Activated CD8-positive, alpha-beta memory T cell treated with anti-CD3 and anti-CD28 coated beads for 24 hours (primary cell): ENCODE measurements at regions not wholly inside any gene's neighbourhood (a gene's known extent, or its start where the extent isn't known, plus 50 kb on each side); places are given as distances from the start of the nearest gene placed in this dataset.

Experiments used
- DNase-seq: peaks from one replicate; pipeline ENCODE4 v3.0.0-alpha.2; 2020

DNA sequence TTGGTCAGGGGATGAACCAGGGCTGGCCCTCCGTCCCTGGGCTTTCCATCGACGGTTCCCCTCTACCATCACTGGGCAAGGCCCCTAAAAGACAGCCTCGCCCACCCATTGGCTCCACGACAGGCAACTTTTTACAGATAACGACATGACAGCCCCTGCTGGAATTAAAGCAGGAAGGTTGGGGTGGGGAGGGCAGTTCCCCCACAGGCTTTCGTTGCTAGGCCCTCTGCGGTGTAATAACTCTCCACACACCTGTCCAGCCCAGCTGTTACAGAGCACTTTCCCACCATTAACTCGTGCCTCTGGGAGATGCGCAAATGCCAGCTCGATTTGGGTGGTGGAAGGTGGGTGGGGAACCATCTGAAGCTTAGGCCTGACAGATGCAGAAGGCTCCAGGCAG lies 264.2 kb upstream of the TLE3 start:
- peak; percentile 44 for DNase-seq

DNA sequence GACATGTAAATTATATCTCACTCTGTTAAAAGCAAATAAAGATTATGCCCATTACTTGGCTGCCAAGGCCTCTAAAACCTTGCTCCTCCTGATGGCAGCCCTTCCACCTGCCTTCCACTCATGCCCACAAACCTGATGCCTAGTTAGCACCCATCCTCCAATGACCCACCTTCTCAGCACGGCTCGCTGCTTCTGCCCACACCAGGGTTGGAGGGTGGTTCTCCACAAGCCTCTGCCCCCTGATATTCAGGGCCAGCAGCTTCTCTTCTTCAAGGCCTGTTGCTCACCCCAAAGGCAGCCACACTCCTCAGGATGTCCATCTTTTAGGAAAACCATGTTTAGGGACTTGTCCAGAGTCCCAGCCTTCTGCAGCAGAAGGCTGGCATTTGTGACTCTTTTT lies 263.4 kb upstream of the TLE3 start:
- peak; percentile 38 for DNase-seq

DNA sequence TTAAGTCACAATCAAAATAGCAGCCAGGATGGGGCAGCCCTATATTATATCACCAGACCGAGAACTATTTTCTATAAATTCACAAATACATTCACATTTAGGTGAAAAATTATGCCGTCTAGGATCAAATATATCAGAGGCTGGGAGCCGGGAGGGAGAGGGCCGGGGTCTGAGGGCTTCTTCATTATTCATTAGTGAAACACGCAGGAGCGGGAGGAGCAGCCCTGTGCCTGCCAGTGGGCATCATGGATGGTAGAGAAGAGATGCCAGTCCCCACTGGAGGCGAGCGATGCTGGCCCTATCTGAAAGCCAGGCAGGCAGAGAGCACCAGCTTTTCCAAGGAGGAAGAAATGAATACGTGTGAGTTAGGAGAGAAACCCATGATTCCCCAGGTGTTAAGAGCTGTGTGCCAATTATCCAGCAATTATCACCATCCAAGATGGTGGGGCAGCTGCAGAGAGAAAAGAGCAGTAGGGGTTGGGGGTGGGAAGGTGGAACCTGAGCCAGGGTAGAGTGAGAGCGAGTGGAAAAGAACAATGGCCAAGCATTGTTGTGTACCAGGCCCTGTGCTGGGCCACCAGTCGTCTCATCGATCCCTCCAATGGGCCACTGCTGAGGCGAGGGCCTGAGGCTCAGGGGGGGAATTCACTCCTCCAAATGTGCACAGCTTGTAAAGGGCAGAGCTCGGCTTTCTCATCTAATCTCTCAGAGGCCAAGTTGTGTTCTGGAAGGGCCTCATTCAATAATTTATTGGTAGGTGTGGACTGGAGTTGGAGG lies 261.3 kb upstream of the TLE3 start:
- no peak for DNase-seq

DNA sequence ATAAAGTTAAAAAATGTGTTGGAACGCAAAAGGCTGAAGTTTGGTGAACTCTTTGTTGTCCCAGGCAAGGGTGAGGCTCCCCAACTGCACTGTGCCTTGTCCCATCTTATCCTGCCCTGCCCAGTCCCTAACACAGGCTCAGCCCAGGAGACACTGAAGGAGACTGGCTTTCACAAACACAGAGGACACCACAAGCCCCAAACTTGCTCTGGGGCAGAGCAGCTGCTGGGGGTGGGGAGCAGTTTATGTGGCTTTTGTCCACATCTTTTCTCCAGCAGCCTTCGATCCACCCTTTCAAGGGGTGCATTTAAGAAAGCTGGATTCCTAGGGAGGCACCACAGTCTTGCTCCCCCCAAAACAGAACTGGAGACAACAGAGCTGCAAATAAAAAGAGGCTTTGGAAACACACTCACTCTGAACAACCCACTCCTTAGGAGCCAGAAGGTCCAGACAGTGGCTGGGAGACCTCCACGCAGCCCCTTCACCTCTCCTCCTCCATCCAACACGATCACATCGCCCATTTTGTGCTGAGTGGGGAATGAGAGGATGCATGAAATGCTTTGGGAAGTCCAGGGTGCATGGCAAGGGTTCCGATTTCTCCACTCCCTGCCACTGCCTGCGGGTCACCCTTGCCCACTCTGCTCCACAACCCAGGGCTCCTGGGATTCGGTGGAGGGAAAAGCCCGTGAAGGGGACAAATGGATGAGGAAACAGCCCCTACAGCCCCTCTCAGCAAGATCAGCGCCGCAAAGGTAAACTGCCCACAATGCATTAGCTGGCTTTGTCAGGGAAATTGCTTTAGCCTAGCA lies 260.5 kb upstream of the TLE3 start:
- peak; percentile 50 for DNase-seq

DNA sequence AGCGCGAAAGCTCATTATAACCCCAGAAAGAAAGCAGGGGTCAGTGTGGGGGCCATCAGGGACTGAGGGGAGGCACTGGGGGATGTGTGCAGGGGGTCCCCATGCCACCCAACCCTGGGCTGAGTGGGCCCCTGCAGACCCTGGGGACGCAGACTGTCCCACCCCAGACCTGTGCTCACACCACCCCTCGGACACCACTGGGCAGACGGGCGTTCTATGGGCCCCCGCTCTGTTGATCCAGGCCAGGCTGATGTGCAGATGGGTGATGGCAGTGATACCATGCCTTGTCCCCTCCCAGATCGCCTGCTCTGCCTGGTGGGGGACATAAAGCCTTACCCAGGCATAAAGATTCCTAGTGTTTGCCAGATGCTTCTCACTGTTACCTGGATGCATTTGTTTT lies 259.7 kb upstream of the TLE3 start:
- peak; percentile 41 for DNase-seq

DNA sequence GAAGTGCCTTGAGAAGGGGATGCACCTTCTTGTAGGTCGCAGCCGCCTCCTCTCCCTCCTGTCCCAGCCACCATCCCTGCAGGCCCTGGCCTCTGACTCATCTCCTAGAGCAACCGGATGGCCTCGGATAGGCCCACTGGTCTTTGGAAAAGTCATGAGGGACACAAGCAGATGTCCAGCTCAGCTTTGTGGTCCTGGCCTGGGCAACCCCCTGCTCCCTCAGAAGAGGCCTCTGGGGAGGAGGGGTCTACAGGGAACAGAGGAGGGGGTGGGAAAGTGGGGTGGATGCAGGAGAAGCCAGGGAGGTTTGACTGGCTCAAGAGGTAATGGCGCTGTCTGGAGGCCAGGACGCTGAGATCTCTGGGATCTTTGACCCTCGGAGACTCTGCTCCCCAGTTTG lies 259.2 kb upstream of the TLE3 start:
- peak; percentile 45 for DNase-seq

DNA sequence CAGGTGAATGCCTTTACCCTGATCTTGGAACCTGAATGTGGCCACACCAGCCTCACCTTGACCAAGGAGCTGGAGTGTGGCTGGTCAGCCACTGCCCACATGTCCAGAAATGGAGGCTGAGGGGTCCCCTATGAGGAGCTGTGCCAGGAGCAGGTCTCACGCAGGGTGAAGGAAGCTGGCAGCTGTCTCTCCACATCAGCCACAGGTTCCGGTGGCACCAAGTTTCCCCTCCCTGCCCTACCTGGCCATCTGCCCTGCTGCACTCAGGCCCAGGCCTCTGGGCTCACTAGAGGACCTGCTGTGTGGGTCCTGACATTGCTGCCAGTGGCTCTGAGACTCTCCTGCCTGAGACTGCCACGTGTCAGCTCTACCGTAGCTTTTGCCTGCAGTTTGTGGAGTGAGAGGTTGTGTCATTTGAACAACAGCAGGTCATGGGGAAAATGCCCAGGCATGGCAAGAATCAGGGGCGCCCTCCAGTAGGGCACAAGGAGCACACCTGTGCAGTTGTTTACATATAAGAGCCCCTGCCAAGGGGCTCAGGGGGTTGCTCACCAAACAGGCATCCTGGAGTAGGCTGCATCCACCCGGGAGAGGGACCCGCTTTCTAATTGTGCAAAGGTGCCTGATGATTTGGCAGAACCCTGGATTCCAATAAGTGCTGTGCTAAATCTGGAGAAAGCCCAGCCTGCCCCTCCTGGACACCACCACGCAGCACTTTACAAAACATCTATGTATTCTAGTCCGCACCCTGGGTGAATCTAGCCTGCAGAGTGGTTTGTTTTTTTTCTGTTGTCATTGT lies 258.5 kb upstream of the TLE3 start:
- peak; percentile 46 for DNase-seq

DNA sequence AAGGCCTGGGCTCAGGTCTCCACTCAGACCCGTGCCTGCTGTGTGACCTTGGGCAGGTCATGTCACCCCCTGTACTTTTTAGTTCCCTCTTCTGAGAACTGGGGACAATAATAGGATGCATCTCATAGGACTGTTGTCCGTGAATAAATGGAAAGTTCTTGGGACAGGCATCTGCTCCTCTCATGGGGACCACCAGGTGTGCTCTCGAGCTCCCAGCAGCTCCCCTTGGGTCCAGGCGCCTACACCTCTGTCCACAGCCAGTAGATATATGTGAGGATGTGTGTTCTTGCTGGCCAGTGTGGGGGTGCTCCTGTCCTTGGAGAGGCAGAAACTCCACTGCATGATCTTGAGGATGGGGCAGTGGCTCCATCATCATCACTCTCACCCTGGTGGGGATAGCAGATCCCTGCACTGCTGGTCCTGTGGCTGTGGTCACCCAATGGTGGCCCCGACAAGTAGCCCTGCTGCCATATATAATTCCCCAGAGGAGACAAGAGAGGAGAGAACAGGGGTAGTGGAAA lies 257.6 kb upstream of the TLE3 start:
- DNase-seq, result no peak

DNA sequence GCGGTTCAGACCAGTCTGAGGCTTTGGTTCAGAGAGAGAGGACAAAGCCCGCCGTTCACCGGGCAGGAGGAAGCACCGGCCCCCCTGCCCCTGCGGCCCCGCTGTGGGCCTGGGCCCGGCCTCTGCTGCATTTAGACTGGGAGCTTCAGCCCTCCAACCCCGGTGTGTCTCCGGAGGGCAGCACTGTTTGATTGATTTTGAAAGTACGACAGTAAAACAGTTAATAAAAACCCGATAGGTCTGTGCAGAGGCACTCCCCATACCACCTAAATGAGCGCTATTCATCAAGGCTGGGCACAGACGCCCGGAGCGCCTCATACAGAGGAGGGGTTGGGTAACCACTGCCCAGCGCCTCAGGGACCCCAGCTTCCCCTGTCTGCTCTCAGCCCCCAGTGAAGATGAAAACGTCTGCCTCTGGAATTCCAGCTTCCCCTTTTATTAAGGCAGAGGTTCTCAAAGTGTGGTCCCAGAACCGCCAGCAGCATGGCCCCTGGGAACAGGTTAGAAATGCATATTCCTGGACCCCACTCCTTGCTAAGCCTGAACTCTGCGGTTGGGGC lies 256.7 kb upstream of the TLE3 start:
- peak; percentile 28 for DNase-seq

DNA sequence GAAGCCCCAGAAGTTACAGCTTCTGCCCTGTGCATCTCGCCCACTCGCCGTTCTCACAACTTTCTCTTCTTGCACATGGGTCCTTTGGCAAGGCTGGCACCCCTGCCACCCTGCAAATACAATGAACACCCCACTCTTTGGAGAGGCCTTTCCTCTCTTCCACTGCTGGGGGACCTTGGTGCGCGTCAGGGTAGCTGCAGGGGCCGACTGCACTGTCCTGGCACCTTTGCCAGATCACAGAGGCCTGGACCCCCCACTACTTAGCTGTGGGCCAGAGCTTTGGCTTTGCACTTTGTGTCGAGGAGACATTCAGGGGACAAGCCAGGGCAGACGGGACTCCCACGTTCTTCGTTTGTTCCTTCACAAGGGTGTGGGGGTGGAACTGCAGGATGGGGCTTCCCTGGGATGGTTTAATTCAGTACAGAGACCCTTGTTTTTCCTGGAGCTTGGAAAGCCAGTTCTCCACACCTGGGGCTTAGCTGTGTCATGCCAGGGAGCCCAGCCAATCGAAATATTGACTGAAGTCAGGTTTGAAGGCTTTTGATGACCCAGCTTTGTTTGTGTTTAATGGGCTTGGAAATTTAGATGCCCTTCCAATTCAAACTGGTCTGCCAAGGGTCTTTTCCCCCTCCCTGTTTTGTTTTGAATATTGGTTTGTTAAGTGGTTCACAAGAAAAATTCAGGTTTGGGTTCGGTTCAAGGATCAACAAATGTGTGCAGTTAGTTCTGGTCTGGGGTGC lies 256.1 kb upstream of the TLE3 start:
- peak; percentile 40 for DNase-seq

DNA sequence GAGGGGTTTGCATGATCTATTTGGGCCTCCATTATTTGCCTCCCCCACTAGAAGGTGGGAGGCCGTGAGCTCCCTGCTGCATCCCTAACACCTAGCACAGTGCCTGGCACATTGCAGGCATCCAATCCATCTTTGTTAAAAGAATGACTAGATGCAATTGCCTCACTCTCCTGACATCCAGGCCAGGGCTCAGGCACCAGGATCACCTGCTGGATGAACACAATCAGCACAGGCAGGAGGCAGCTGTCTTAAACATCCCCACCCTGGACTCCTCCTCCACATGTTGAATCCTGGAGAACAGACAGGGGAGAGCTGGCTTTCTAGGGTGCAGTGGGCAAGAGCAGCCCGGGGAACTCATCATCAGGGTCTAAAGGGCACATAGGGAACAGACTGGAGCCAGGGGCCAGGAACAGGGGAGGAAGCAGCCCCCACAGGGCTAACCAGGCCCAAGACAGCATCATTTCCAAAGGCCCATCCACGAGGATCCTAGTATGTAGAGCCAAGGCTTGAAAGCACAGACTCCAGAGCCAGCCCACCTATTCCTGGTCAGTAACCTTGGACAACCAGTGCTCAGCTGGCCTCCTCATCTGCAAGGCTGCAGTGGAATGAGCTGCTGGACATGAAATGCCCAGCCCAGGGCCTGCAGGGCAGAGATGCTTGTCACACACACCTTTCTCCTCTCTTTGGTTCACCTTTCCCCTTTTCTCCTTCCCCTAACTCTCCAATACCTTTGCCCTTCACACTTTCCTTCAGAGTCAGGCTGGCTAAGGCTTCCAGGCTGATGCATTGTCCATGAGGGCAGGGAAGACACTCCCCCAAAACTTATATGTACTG lies 254.4 kb upstream of the TLE3 start:
- DNase-seq, result peak; percentile 49

DNA sequence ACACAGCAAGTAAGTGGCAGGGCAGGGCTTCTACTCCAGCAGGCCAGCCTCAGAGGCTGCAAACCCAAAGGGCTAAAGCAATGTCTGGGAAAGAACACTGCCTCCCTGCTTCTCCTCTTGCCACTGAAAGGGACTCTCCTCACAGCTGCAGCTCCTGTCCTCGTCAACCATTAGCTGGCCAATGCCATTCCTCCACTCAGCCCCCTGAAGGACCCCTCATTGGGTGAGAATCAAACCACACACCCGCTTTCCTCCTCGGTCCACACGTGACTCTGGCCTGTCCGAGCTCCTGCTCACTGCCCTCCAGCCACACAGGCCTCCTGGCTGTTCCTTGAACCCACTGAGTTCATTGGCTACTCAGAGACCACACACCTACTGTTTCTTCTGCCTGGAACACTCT lies 253.7 kb upstream of the TLE3 start:
- DNase-seq, result no peak

DNA sequence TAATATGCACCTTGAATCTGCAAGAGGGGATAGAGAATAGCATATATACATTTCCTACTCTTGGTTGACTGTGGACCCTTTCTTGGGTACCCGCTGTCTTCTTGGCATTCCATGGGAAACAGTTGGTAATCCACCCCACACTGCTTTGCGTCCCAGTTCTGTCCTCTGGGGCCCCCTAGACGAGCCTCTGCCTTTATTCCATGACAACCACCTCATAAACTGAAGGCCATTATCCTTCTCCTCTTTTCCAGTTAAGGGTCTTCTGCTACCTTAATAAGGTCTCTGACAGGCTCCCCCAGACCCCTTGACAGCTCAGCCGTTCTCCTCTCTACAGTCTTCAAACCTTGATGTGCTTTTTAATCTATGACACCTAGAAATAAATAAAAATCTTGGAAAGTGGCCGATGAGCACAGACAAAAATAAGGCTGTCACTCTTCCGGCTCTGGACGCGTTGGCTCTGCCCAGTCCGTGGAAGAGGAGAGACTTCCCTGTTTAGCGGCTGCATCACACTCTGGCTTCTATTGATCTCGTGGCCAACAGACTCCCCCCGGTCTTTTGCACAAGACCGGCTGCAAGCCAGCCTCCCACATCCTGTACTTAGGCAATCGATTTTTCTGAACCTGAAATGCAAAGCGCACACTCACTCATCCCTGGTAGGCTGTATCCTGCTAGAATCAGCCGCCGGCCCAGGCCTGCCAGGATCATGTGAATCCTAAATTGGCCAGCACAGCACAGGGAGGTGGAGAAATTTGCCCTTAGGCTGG lies 251.0 kb upstream of the TLE3 start:
- peak; percentile 53 for DNase-seq

DNA sequence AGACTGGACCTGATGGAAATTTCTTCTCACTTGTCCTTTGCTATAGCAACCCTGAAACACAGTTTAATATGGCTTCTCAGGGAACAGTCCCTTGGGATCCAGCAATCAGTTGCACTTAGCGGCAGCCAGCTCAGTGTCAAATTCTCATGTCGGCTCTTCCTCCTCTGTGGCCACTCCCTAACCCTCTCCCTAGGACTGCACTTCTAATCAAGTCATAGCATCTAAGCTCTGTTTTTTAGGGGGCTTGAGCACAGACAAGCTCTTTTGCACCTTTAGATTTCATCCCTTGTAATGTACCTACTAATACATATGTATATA lies 250.5 kb upstream of the TLE3 start:
- no peak for DNase-seq

DNA sequence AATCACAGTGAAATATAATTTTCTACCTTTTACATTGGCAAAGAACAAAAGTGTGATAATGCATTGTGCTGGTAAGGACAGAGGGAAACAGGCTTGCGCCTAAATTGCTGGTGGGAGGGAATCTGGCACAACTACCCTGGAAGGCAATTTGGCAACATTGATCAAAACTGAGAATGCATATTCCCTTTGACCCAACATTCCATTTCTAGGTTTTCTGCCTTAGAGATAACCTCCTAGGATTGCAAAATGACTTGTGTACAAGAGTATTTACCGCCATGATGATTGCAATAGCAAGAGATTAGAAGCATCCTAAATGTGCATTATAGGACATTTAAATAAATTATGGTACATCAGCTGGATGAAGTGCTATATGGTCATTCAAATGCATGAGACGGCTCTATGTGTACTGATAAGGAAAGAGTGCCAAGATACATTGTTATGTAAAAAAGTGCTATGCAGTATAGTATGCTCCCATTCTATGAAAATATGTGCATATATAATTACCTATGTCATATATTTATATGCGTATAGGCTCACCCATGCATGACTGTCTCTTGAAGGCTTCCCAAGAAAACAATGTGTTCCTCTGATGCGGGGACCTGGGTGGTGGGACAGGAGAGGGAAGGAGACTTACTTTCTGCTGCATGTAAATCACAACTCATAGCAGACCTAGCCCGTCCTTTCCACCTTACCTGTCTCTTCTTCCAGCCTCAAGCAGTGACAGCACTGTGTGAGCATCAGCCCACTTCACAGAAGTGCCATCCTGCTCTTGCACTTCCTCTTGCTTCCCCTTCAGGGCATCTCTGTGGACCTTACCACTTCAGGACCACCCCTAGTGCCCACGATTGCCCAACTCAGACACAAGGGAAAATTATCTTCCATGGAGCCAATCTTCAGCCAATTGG lies 249.9 kb upstream of the TLE3 start:
- DNase-seq, result peak; percentile 32

DNA sequence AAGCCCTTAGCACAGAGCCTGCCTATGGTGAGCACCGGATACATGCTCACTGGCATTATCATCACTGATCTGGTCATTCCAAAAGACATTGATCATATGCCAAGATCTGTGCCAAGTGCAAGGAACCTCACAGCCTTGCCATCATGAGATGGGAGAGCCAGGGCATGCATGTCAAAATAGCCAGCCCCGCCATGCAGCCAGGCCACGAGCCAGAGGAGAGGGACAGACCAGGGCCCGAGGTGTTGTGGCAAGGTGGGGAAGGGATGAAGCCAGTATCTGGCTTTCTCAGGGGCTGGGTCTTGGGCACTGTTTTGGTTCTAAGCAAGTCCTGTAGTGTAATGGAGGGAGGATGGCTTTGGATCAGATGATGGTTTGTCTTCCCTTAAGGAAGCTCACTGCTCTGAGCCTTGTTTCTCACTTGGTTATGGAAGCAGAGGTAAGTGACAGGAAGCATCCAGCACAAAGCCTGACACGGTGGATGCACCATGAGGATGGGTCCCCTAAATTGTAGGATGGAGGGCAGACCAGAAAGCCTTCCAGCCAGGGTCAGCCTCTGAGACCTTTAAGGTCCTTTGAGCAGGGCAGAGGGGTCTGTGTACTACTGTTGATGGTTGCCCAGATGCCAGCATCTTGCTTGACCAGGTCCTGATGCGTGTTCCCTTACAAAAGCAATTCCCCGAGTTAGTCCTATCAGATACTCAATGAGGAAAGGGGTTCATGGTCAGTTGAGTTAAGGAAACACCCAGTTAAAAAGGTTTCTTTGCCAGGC lies 247.7 kb upstream of the TLE3 start:
- peak; percentile 42 for DNase-seq

DNA sequence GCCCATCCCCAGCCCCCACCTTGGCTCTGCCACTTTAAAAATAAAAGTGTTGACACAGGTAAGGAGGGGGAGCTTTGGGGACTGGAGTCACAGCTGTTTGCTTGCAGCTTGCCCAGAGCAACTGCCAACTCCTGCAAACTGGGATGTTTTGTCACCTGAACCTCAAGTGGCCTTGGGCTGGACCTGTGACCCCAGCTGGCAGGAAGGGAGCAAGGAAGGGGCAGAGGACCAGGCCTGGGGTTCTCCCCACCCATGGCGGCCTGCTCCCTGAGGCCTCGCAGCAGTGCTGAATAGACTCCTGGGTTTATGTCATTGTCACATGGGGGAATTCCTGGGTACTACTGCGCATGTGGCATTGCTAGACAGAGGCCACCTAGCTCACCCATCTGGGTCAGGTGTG lies 246.9 kb upstream of the TLE3 start:
- peak; percentile 42 for DNase-seq

DNA sequence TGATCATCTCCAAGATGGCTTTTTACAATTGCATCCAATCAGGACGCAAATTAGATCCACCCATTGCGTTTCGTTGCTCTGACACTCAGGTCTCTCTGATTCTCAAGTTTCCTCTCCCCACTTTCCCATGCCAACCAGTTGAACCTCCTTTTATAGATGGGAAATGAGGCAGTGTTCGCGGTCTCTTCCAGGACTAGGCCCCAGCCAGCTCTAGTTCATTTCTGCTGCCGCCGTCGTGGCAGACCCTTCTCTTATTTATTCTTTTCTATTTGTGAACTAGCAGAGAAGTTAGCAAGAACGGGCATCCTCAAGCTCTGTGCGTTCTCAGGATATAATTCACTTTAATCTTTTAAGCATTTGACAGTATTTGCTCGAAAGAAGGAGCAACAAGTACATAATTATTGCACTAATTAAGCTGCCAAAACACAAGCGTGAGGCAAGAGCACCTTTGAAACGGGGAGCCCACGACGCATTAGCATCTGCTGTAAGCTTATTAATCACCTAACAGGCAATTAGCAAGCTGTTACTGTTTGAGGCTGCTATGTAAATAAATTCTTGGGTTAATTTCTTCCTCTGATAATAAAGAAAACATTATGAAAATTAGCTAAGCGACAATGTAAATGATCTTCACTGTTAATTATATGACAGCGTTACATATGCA lies 246.4 kb upstream of the TLE3 start:
- DNase-seq, result no peak
